Stimulated activated CD4-positive, alpha-beta T cell treated with anti-CD3 and anti-CD28 coated beads, Interleukin-15, amount 100 ng/mL, for 1 hour (primary cell): ENCODE measurements at regions not wholly inside any gene's neighbourhood (a gene's known extent, or its start where the extent isn't known, plus 50 kb on each side); places are given as distances from the start of the nearest gene placed in this dataset.
"Not testable (repeated sequence)": the region's sequence is repeated elsewhere in the genome, so short reads cannot be mapped to it uniquely, and the experiment has no call there.

Experiments used
- DNase-seq, 2 donors: peaks; one replicate each; pipeline ENCODE4 v3.0.0-alpha.2; 2020; ENCODE audit warnings: low read depth in 1 of 2, low spot score in 1 of 2

GRCh38 chr20:33908336-33908735, 85.4 kb upstream of the RALY start:
- DNase-seq: no peak

DNA sequence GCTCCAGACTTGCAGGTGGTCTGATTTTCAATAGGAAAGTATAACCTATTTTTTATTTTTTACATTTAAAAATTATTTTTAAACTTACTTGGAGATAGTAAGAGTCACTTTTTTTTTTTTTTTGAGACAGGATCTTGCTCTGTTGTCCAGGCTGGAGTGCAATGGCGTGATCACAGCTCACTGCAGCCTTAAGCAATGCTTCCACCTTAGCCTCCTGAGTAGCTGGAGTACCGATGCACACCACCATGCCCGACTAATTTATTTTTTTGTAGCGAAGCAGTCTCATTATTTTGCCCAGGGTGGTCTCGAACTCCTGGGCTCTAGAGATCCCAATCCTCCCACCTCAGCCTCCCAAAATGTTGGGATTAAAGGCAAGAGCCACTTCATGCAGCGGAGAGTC, 84.8 kb upstream of the RALY start:
- DNase-seq: no peak

- no peak for DNase-seq
Measured at GRCh38 chr20:33909331-33909921, 84.3 kb upstream of the RALY start.

DNA sequence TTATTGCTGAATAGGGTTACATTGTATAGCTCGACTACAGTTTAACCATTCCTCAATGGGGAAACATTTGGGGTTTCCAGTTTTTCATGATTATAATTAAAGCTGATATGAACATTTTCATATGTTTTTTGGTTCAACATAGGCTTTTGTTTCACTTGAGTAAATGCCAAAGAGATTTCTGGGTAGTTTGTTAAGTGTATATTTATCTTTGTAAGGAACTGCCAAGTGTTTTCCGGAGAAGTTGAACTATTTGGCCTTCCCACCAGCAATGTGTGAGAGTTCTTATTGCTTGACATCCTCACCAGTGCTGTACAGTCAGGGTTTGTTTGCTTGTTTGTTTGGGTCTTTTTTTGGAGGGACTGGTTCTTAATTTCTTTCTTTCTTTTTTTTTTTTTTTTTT, 83.7 kb upstream of the RALY start:
- no peak for DNase-seq

DNA sequence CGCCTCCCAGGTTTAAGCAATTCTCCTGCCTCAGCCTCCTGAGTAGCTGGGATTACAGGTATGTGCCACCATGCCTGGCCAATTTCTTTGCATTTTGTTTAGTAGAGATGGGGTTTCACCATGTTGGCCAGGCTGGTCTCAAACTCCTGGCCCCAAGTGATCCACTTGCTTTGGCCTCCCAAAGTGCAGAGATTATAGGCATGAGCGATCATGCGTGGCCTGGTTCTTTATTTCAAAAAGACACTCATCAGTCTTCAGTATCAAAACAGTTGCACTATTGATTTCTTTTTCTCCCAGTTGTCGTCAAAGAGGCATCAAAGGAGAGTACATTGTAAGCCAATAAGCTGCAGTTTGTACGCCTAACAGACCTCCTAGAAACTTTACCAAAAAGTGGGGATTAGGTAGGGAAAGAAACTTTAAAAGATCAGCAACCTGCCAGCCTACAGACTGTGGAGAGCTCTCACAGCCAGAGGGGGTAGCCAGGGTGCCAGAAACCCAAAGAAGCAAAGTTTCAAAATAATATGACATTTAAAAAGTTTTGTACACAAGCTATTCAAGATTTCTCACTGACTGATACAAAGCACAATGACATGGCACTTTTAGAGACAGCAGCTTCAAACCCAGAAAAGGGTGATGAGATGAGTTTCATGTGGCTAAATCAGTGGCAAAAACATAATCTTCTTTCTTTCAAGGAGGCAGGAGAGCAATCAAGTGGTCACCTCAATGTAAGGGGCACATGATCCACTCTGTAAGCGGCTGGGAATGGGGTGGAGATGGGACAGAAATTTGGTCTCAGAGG, 83.0 kb upstream of the RALY start:
- no peak for DNase-seq

- DNase-seq: no peak
Measured at GRCh38 chr20:33914919-33915318, 78.8 kb upstream of the RALY start.

DNA sequence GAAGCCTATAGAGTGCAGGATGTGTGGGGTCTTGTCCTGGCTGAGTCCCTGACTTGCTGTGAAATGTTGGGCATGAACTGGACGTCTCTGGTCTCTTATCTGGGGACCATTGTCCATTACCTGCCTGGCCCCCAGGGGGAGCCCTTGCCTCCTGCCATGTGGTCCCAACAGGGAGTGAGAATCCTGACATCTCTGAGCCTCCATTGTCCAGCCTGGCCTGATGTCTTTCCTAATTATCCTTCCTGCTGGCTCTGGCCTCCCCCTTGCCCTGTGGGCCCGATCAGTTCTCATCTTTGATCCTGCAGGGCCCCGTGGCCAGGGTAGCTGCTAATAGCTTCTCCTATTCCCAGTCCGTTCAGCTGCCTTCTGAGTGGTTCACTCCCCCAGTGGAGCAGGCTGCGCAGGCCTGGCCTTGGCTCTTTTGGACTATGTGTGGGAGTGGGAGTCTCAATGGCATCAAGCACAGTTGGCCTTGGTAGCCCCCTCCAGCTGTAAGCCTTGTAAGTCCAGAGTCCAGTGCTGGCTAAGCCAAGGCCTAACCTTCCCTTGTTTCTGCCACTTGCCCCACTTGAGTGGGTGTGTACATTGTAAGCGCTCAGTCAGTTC, 77.9 kb upstream of the RALY start:
- peak; percentile 18 to 46 for DNase-seq

DNA sequence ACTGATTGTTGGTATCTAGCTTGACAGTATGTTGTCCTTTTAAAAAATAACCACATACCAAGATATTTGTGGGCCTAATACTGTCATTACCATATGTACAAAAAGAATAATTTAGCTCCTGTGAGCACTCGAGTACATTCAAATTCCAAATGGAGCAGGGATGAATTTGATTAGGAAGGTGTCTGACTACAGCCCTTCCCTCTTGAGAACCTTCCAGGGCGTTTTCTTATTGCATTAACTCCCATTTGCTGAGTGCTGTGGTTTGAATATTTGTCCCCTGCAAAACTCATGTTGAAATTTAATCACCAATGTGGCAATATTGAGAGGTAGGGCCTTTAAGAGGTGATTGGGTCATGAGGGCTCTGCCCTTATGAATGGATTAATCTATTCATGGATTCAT, 76.9 kb upstream of the RALY start:
- DNase-seq: no peak

GRCh38 chr20:33917831-33918525, 75.7 kb upstream of the RALY start:
- no peak for DNase-seq

DNA sequence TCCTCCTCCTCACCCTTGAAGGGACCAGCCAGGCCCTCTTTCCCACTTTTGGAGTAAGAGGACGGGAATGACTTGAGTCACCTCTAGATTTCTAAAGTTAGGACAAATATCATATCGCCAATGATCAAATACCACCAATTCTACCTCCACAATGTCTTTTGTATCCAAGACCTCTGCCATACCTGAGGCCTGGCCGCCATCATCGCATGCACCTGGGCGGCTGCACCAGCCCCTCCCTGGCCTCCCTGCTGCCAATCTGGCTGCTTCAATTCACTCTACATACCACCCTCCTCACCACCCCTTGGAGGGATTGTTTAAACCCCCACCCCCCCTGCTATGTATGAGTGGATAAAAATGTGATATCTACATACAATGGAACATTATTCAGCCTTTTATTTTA, 75.0 kb upstream of the RALY start:
- DNase-seq: no peak

- no peak for DNase-seq
Measured at GRCh38 chr20:33919653-33920052, 74.1 kb upstream of the RALY start.

DNA sequence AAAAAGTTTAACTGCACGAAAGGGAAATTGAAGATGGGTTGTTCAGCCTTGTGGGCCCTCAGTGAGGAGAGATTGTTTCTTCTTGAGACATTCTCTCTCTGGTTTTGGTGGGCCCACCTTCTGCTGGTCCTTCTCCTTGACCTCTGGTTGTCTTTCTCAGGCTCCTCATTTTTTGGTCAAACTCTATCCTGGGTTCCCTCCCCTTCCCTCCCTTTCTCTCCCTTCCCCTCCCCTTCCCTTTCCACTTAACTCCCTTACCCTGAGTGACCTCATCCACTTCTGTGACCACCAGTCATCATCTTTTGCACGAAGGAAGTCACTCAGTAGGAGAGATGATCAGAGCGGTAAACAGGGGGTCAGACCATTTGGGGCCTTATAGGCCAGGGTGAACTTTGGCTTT, 71.5 kb upstream of the RALY start:
- no peak for DNase-seq

- no peak for DNase-seq
Measured at GRCh38 chr20:33923740-33924139, 70.0 kb upstream of the RALY start.

GRCh38 chr20:33925867-33926266, 67.8 kb upstream of the RALY start:
- DNase-seq: no peak

DNA sequence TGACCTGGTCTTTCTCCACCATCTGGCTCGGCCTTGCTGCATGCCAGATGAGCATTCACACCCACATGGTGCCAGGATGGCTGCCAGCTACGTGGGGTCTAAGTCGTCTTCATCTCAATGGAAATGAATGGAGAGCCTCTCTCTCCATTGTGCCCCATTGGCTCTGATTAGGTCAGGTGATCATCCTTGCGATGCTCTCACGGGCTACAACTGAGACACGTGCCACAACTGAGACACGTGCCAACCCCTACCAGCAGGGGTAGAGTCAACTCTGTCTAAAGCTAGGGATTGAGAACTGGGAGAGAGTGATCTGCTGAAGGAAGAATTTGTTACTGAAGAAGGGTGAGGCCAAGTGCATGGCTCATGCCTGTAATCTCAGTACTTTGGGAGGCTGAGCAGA, 67.3 kb upstream of the RALY start:
- DNase-seq: no peak

DNA sequence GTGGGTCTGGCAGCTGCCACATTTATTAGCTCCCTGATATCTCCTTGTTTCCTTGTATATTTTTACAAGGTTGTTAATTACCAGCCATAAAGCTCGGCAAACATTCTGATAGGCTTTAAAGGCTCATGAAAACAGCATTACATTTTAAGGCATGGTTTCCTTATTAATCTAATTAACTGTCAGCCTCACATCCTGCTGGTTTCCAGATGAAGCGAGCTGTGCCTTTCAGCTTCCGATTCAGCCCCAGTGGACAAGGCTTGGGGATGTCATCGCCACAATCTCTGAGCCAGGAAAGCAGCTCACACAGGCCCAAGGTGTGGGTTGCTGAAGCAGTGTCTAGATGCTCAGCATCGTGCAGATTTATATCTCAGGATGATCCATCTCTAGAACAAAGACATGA, 66.0 kb upstream of the RALY start:
- no peak for DNase-seq

DNA sequence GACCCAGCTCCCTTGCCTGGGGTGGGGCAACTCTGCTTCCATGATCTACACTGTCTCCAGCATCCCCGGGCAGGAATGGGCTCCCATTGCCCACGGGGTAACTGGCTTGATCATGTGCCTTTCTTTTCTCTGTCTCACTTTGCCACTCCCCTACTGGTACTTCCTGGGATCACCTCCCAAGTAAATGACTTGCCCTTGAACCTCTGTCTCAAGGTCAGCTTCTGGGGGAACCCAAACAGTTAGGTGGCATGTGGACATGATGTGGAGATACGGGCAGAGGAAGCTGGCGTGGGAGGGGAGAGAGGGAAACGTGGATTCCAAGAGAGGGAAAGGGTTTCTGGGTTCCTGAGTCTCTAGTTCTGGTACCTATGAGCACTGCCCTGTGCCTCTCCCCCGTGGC, 63.8 kb upstream of the RALY start:
- no peak for DNase-seq

GRCh38 chr20:33933469-33933909, 60.2 kb upstream of the RALY start:
- DNase-seq: peak; percentile 4 to 24

- DNase-seq: no peak
Measured at GRCh38 chr20:33936656-33937055, 57.1 kb upstream of the RALY start.

DNA sequence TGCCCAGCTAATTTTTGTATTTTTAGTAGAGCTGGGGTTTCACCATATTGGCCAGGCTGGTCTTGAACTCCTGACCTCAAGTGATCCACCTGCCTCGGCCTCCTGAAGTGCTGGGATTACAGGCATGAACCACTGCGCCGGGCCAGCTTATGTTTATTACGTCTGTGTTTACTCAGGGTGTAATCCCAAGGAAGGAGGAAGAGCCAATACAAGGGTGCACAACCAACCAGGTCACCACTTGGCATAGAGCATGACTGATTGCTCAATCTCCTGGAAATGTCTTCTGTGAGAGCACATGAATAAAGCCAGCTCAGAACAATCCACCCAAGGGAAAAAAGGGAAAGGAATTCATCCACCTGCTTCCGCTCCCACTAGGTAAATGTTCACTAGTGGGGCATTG, 54.7 kb upstream of the RALY start:
- not testable (repeated sequence) for DNase-seq

DNA sequence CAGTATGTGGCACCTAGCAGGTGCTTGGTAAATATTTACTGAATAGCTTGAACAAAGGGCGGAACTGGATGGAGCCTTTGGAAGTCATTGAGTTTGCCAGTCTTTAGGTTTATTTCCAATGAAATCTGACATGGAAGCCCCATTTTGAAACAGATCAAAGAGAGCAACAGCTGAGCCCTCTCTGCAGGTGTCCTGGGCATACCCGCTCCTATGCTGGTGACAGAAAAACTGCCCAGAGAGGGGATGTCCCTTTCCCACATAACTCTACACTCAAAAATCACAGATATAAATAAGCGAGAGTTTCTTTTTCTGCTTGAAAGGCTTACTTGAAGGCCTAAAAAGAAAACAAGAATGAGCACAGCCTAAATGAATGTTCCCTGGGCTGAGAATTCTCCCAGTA, 53.0 kb upstream of the RALY start:
- DNase-seq: no peak
